Endothelial cell (in vitro differentiated cells): ENCODE measurements at regions not wholly inside any gene's neighbourhood (a gene's known extent, or its start where the extent isn't known, plus 50 kb on each side); places are given as distances from the start of the nearest gene placed in this dataset.

ENCODE experiments used
- DNase-seq: peaks from one replicate; pipeline ENCODE4 v3.0.0; 2021; ENCODE audit warnings: low spot score
- H3K27ac Mint-ChIP-seq: one replicate; pipeline ENCODE4 v1.8.0; 2021; ENCODE audit warnings: mixed read lengths, inconsistent platforms; ENCODE audit not compliant: unreplicated experiment
- H3K27me3 Mint-ChIP-seq: one replicate; pipeline ENCODE4 v1.8.0; 2021; ENCODE audit warnings: mild to moderate bottlenecking, moderate library complexity, mixed read lengths, inconsistent platforms; ENCODE audit not compliant: unreplicated experiment
- H3K36me3 Mint-ChIP-seq: one replicate; pipeline ENCODE4 v1.8.0; 2021; ENCODE audit warnings: mild to moderate bottlenecking, low read depth, mixed read lengths, inconsistent platforms; ENCODE audit not compliant: unreplicated experiment
- H3K4me1 Mint-ChIP-seq: one replicate; pipeline ENCODE4 v1.8.0; 2021; ENCODE audit warnings: mild to moderate bottlenecking, mixed read lengths, inconsistent platforms; ENCODE audit not compliant: unreplicated experiment
- H3K4me3 Mint-ChIP-seq: one replicate; pipeline ENCODE4 v1.8.0; 2021; ENCODE audit warnings: mild to moderate bottlenecking, mixed read lengths, inconsistent platforms; ENCODE audit not compliant: unreplicated experiment
- H3K9me3 Mint-ChIP-seq: one replicate; pipeline ENCODE4 v1.8.0; 2021; ENCODE audit warnings: mixed read lengths, inconsistent platforms; ENCODE audit not compliant: unreplicated experiment
- TF ChIP-seq, protein P1 (sequence below): fragments of 200-600 bp; sonication (generic); IDR thresholded peaks from one replicate; pipeline ENCODE4 v1.5.0; 2021; ENCODE audit warnings: antibody characterized with exemption; ENCODE audit not compliant: unreplicated experiment

DNA sequence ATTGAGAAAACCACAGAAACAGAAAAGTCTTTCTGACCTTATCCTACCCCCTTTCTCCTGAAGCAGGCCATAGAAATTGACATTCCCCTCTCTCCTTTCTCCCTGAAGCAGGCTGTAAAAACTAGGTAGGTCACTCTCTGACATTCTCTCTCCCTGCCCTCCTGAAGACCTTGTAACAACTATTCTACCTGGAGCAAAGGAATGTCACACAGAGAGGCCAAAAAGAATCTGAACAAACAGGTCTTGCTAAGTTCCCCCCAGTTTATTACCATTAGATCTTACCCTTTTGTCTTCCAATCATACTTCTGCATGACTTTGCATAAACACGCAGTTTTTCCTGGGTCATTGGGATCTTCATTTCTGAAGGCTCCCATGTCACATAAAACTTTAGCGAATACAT, 198.3 kb upstream of the GYPA start:
- H3K27ac Mint-ChIP-seq: no peak overlapping the region
- DNase-seq: no peak
- no peaks in the 10 kb centered on the region for H3K36me3 Mint-ChIP-seq
- peaks cover 11% of the 10 kb centered on the region for H3K4me1 Mint-ChIP-seq
- H3K4me3 Mint-ChIP-seq: no peak overlapping the region
- no peaks in the 10 kb centered on the region for H3K9me3 Mint-ChIP-seq
- TF ChIP-seq, protein P1, sequence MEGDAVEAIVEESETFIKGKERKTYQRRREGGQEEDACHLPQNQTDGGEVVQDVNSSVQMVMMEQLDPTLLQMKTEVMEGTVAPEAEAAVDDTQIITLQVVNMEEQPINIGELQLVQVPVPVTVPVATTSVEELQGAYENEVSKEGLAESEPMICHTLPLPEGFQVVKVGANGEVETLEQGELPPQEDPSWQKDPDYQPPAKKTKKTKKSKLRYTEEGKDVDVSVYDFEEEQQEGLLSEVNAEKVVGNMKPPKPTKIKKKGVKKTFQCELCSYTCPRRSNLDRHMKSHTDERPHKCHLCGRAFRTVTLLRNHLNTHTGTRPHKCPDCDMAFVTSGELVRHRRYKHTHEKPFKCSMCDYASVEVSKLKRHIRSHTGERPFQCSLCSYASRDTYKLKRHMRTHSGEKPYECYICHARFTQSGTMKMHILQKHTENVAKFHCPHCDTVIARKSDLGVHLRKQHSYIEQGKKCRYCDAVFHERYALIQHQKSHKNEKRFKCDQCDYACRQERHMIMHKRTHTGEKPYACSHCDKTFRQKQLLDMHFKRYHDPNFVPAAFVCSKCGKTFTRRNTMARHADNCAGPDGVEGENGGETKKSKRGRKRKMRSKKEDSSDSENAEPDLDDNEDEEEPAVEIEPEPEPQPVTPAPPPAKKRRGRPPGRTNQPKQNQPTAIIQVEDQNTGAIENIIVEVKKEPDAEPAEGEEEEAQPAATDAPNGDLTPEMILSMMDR: no peak
- no peaks in the 10 kb centered on the region for H3K27me3 Mint-ChIP-seq

DNA sequence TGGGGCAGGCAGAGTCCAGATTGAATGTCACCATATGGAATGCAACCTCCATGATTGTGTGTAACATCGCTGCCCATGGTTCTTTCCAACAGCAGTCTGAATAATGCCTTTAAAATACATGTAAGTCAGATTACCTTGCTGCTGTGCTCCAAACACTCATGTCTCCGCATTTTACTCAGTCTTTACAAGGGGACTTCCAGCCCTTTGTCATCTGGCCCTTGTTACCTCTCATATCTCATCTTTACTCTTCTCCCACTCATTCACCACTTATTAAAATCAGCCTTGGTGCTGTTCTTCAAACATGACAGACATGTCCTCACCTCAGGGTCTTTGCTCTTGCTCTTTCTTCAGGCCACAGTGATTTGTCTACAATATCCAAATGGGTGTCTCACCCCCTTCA, 200.4 kb upstream of the GYPA start:
- H3K9me3 Mint-ChIP-seq: no peaks in the 10 kb centered on the region
- DNase-seq: no peak
- TF ChIP-seq, protein P1: no peak
- H3K27ac Mint-ChIP-seq: no peak overlapping the region
- peaks cover 11% of the 10 kb centered on the region for H3K4me1 Mint-ChIP-seq
- no peaks in the 10 kb centered on the region for H3K36me3 Mint-ChIP-seq
- no peaks in the 10 kb centered on the region for H3K27me3 Mint-ChIP-seq
- no peak overlapping the region for H3K4me3 Mint-ChIP-seq

DNA sequence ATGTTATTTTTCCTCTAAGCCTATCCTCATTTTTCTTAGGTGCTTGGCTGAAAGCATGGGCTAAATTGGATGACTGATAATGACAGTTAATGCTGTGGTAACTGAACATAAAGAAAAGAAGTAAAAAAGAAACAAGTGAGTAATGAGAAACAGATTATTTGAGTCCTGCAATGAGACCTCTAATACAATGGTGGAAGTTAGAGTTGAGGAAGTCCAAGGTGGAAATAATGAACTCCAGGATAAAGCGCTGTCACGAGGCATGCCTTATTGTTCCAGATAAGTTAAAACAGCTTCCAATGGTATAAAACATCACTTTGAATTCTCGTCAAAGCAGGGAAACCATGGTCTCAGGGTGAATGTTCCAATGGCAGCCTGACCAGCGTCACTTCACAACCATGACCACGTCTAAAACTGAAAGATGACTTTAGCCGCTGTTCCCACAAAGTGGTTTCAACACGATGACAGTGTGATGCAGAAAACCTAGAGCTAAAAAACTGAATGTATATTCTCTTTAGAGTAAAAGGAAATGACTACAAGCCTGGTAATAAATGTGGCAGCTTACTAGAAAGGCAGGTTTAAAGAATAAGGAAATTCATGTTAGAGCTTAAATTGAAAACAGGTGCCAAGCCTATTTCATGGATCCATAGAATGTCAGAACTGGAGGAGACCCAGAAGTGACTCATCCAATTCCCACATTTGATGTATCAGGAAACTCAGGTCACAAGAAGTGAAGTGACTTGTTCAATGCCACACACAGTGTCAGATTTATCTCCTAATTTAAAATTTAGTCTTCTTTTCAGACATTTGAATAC, 202.6 kb upstream of the GYPA start:
- TF ChIP-seq, protein P1: no peak
- no peaks in the 10 kb centered on the region for H3K27me3 Mint-ChIP-seq
- H3K4me1 Mint-ChIP-seq: peaks cover 2% of the 10 kb centered on the region
- H3K4me3 Mint-ChIP-seq: no peak overlapping the region
- H3K36me3 Mint-ChIP-seq: no peaks in the 10 kb centered on the region
- no peaks in the 10 kb centered on the region for H3K9me3 Mint-ChIP-seq
- no peak for DNase-seq
- no peak overlapping the region for H3K27ac Mint-ChIP-seq

DNA sequence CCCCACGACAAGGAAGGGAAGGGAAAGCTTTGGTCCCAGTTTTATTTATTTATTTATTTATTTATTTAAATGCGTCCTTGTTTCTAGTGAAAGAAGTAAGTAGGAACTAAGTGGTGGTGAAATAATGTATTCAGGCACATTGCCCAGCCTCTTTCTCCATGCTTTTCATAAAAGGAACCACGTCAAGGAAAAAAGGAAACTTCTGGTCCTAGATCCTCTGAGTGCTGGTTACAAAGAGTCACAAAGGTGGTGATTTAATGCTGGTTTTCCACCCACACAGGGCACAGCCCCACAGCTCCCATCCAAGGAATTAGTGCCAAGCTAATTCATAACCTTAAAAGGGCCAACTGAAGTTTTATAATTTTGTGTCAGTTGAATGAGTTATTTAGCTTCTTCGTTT, 206.6 kb upstream of the GYPA start:
- Mint-ChIP-seq H3K27me3 (no peaks in the 10 kb centered on the region), H3K9me3 (no peaks in the 10 kb centered on the region), H3K27ac (no peak overlapping the region), H3K4me3 (no peak overlapping the region), H3K4me1 (no peaks in the 10 kb centered on the region), H3K36me3 (no peaks in the 10 kb centered on the region)
- TF ChIP-seq, protein P1: no peak
- DNase-seq: no peak

- no peaks in the 10 kb centered on the region for H3K36me3 Mint-ChIP-seq
- TF ChIP-seq, protein P1: no peak
- peaks cover 2% of the 10 kb centered on the region for H3K27me3 Mint-ChIP-seq
- peaks cover 12% of the 10 kb centered on the region for H3K4me1 Mint-ChIP-seq
- no peaks in the 10 kb centered on the region for H3K9me3 Mint-ChIP-seq
- DNase-seq: no peak
- no peak overlapping the region for H3K4me3 Mint-ChIP-seq
- no peak overlapping the region for H3K27ac Mint-ChIP-seq
Observed at GRCh38 chr4:144350706-144351105, 210.2 kb upstream of the GYPA start.
